ENCODE measurements at regions not wholly inside any gene's neighbourhood (a gene's known extent, or its start where the extent isn't known, plus 50 kb on each side); places are given as distances from the start of the nearest gene placed in this dataset.
A peak's percentile ranks its signal among the peaks of the same experiment; 100 is the strongest.

DNA sequence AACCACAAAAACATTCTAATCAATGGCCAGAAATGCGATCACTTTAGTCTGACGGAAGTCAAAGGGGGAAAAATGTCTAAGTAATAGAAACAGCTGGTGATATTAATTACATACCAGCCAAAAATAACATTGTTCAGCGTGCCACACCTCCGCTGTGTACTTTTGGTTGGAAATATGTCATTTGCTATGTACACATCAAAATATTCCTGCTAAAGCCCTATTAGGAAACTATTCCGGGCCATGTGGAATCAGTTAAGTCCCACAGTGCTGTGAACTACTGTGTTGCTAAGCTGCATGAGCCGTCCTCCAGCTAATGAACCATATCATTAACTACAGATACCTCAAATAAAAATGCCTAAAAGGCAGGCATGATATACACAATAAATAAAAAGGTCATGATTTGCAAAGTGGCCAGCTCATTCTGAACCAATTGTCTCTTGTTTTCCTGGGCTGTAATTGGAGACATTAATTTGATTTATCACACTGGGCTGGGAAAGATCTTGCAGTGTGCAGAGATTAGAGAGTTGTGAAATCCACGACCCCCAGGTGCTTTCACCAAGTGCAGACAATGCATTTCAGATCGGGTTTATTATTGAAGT lies 200.5 kb upstream of the LRTM1 start:
- ChIA-PET POLR2A (interaction anchor here (0.6 to 0.7 kb wide), 2 partner anchors 32 to 64 kb away, joined by 3 read pairs; no protein-coding TSS in a partner anchor), CTCF (interaction anchor here (0.7 to 1.1 kb wide), 3 partner anchors 196 to 275 kb away, joined by 3 read pairs; no protein-coding TSS in a partner anchor)
- TF ChIP-seq, protein P1, sequence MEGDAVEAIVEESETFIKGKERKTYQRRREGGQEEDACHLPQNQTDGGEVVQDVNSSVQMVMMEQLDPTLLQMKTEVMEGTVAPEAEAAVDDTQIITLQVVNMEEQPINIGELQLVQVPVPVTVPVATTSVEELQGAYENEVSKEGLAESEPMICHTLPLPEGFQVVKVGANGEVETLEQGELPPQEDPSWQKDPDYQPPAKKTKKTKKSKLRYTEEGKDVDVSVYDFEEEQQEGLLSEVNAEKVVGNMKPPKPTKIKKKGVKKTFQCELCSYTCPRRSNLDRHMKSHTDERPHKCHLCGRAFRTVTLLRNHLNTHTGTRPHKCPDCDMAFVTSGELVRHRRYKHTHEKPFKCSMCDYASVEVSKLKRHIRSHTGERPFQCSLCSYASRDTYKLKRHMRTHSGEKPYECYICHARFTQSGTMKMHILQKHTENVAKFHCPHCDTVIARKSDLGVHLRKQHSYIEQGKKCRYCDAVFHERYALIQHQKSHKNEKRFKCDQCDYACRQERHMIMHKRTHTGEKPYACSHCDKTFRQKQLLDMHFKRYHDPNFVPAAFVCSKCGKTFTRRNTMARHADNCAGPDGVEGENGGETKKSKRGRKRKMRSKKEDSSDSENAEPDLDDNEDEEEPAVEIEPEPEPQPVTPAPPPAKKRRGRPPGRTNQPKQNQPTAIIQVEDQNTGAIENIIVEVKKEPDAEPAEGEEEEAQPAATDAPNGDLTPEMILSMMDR (IDR thresholded peaks at IDR 0.05; ENCODE audit: insufficient read depth, low read depth, low read length) = no peak
- Histone ChIP-seq H3K4me3 (ENCODE audit: low read depth, low read length) (no peak overlapping the region), H3K36me3 (ENCODE audit: control insufficient read depth, insufficient read depth, low read length) (no peaks in the 10 kb centered on the region), H3K27me3 (ENCODE audit: control insufficient read depth, insufficient read depth, low read length) (peaks cover 1% of the 10 kb centered on the region)
- peak; percentile 91 for DNase-seq (ENCODE audit: low read depth)

DNA sequence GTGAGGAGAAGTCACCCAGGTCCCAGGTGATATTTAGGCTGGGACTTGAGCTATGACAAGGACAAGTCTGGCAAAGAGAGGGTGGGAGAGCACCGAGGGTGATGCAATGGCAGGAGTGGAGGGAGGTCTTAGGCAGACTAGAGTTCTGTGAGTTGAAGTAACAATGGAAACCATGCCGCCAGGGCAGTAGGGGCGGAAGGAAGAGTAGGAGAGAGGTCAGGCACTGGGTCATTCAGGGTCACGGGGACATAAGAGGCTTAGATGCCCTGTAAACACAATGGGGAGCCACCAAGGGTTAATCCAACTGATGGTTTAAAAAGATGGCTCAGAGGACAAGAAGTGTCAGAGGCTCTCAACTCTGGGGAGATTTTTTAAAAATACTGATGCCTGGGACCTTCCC lies 199.7 kb upstream of the LRTM1 start:
- CTCF ChIA-PET = interaction anchor here (0.8 kb wide), 1 partner anchor 43 kb away, joined by 3 read pairs; no protein-coding TSS in a partner anchor
- no peaks in the 10 kb centered on the region for H3K36me3 ChIP-seq (ENCODE audit: control insufficient read depth, insufficient read depth, low read length)
- POLR2A ChIA-PET = interaction anchor here (0.7 kb wide), 1 partner anchor 33 kb away, joined by 3 read pairs; no protein-coding TSS in a partner anchor
- DNase-seq (ENCODE audit: low read depth) = no peak
- TF ChIP-seq, protein P1 (IDR thresholded peaks at IDR 0.05; ENCODE audit: insufficient read depth, low read depth, low read length) = no peak
- H3K27me3 ChIP-seq (ENCODE audit: control insufficient read depth, insufficient read depth, low read length) = peaks cover 1% of the 10 kb centered on the region
- H3K4me3 ChIP-seq (ENCODE audit: low read depth, low read length) = no peak overlapping the region

DNA sequence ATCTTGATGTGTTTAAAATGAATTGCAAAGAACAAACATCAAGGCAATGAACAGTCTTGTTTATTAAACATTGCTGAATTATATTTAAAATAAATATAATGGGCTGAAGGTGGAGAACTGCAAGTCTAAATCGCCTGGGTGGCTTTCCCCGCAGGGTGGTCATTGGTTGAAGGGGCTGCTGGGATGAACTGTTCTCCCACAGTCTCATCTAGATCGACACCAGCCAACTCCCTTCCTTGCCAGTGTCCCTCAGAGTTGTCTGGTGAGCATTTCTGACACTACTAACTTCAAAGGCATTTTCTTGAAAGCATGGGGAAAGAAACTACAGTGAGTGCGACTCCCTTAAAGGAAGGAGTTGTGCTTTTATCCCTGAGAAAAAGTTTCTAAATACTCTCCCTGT lies 196.5 kb upstream of the LRTM1 start:
- no peak overlapping the region for H3K4me3 ChIP-seq (ENCODE audit: low read depth, low read length)
- ChIA-PET CTCF (no interaction called here), POLR2A (no interaction called here)
- peaks cover 1% of the 10 kb centered on the region for H3K27me3 ChIP-seq (ENCODE audit: control insufficient read depth, insufficient read depth, low read length)
- H3K36me3 ChIP-seq (ENCODE audit: control insufficient read depth, insufficient read depth, low read length) = no peaks in the 10 kb centered on the region
- TF ChIP-seq, protein P1 (IDR thresholded peaks at IDR 0.05; ENCODE audit: insufficient read depth, low read depth, low read length) = no peak
- no peak for DNase-seq (ENCODE audit: low read depth)

Data from BJ (cell line).